ENCODE measurements at regions not wholly inside any gene's neighbourhood (a gene's known extent, or its start where the extent isn't known, plus 50 kb on each side); places are given as distances from the start of the nearest gene placed in this dataset.
A peak's percentile ranks its signal among the peaks of the same experiment; 100 is the strongest.

- Mint-ChIP-seq H3K4me3 (no peak overlapping the region), H3K36me3 (peaks cover 0 to 4% of the 10 kb centered on the region in 2 donors), H3K4me1 (peaks cover 42 to 80% of the 10 kb centered on the region in 2 donors), H3K27ac (no peak overlapping the region), H3K27me3 (peaks cover 0 to 4% of the 10 kb centered on the region in 2 donors), H3K9me3 (no peaks in the 10 kb centered on the region)
- ATAC-seq (replicated peaks) (no peak), DNase-seq (no peak)
These were observed 58.5 kb downstream of the IGLL5 start for GRCh38 chr22:22946131-22946530.

DNA sequence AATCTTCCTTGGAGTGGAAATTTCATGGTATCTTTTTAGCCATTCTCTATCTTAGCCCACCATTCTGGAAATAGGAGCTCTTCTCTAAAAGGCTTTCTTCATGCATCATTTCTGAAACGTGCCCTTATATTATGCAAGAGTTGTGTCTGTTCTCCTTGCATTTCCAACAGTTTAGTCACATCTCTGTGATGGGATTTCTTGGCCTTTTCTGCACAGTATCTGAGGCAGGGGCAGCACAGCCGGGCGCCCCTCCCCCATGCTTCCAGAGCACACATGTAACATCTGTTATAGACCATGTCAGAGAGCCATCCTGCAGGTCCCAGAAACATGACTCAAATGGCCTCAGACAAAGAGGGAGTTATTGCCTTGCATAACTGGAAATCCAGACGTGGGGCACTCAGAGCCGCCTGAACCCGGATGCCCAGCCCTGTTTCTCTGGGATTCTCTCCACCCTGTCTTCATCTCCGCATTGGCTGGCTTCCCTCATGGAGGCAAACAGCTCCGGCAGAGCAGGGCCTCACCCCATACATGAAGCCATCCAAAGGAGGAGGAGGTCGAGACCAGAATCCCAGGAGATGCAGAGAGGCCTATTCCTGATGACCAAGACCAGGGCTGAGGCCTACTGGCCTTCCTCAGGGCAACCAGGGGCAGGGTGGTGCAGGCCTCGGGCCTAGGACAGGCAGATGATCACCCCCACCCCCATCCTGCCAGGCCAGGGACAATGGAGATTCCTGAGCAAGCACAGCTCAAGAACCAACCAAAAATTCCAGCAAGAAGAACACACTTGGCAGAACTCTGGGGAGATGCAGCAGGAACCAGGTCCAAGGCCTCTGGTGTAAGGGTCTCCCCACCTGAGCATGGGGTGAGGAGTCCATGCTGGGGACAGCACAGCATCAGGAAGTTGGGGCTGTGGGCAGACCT is 61.3 kb downstream of the IGLL5 start:
- Mint-ChIP-seq H3K9me3 (no peaks in the 10 kb centered on the region), H3K4me3 (no peak overlapping the region), H3K27ac (peak overlapping the region; percentile 56), H3K36me3 (no peaks in the 10 kb centered on the region), H3K4me1 (peaks cover 46 to 81% of the 10 kb centered on the region in 2 donors), H3K27me3 (no peaks in the 10 kb centered on the region)
- no peak for DNase-seq
- no peak for ATAC-seq (replicated peaks)

DNA sequence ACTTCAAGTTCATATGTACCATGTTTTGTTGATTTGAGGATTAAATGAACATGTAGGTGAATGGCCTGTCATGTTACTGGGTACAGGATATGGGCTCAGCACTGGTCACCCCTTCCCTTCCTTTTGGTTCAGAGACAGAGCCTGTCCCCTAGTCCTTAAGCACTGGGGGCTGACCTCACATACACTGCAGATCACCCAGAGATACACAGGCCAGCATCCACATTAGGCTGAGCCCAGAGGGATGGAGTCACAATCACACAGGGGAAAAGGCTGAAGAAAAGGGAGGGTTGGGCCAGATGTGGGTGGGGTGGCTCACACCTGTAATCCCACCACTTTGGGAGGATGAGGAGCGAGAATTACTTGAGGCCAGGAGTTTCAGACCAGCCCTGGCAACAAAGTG is 62.3 kb downstream of the IGLL5 start:
- DNase-seq (no peak), ATAC-seq (replicated peaks) (no peak)
- H3K27ac Mint-ChIP-seq = no peak overlapping the region
- H3K9me3 Mint-ChIP-seq = no peaks in the 10 kb centered on the region
- no peak overlapping the region for H3K4me3 Mint-ChIP-seq
- H3K4me1 Mint-ChIP-seq = peaks cover 44 to 79% of the 10 kb centered on the region in 2 donors
- no peaks in the 10 kb centered on the region for H3K36me3 Mint-ChIP-seq
- H3K27me3 Mint-ChIP-seq = no peaks in the 10 kb centered on the region

DNA sequence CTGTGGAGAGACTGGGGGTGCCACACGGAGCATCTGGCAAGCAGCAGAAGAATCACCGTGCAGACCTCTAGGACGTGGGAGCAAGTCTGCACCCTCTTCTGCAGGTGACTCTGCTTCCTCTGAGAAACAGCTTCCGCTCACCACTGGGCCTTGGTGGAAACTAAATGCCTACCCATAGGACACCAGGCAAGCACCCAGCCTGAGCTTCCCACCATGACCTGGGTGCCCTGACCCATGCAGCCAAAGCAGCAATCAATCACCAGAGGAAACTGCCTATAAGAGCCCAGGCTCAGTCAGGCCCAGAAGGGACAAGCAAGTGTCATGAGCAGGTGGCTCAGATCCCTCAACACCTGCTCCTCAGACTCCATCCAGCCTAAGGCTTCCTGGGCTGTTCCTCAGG is 63.4 kb downstream of the IGLL5 start:
- Mint-ChIP-seq H3K27ac (no peak overlapping the region), H3K27me3 (no peaks in the 10 kb centered on the region)
- peak in 1 of 2 donors; percentile 38 for ATAC-seq (replicated peaks)

GRCh38 chr22:22952531-22953280 is 65.1 kb downstream of the IGLL5 start:
- Mint-ChIP-seq H3K4me3 (peak overlapping the region in 1 of 2 donors; percentile 6), H3K4me1 (peaks cover 42 to 70% of the 10 kb centered on the region in 2 donors), H3K9me3 (no peaks in the 10 kb centered on the region), H3K36me3 (no peaks in the 10 kb centered on the region), H3K27ac (peak overlapping the region; percentile 33), H3K27me3 (no peaks in the 10 kb centered on the region)
- peak; percentile 10 to 24 for ATAC-seq (replicated peaks)
- no peak for DNase-seq

More for the DNA sequence above, 63.4 kb downstream of the IGLL5 start:
- H3K4me3 Mint-ChIP-seq = no peak overlapping the region
- peaks cover 47 to 79% of the 10 kb centered on the region in 2 donors for H3K4me1 Mint-ChIP-seq
- DNase-seq = no peak
- H3K36me3 Mint-ChIP-seq = no peaks in the 10 kb centered on the region
- H3K9me3 Mint-ChIP-seq = no peaks in the 10 kb centered on the region

DNA sequence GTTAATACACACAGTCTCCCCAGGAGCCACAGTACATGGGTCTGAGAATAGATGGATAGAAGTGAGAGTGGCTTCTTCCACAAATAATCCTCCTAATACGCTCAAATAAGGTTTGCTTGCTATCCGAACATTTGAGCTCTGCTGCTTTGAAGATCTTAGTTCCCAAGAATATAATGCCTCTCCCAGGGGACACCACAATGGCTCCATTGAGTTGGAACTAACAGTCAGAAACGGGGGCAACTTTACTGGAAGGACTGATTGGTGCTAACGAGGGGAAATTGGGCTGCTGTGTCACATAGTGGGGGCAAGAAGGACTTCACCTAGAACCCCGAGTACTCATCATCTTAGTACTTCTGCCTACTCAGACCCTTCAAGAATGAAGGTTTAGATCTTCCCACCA is 66.2 kb downstream of the IGLL5 start:
- peak; percentile 18 to 37 for ATAC-seq (replicated peaks)
- Mint-ChIP-seq H3K36me3 (no peaks in the 10 kb centered on the region), H3K4me3 (peak overlapping the region; percentile 37 to 43), H3K27ac (peak overlapping the region; percentile 61), H3K9me3 (no peaks in the 10 kb centered on the region), H3K4me1 (peaks cover 42 to 63% of the 10 kb centered on the region in 2 donors), H3K27me3 (no peaks in the 10 kb centered on the region)
- no peak for DNase-seq

- ATAC-seq (replicated peaks) (peak; percentile 58 to 61), DNase-seq (peak; percentile 70)
- peak overlapping the region in 1 of 2 donors; percentile 31 for H3K4me3 Mint-ChIP-seq
- peak overlapping the region; percentile 7 for H3K27ac Mint-ChIP-seq
- no peaks in the 10 kb centered on the region for H3K9me3 Mint-ChIP-seq
- H3K36me3 Mint-ChIP-seq = no peaks in the 10 kb centered on the region
- H3K4me1 Mint-ChIP-seq = peaks cover 43 to 61% of the 10 kb centered on the region in 2 donors
- H3K27me3 Mint-ChIP-seq = no peaks in the 10 kb centered on the region
These were observed 67.0 kb downstream of the IGLL5 start for GRCh38 chr22:22954656-22955055.

DNA sequence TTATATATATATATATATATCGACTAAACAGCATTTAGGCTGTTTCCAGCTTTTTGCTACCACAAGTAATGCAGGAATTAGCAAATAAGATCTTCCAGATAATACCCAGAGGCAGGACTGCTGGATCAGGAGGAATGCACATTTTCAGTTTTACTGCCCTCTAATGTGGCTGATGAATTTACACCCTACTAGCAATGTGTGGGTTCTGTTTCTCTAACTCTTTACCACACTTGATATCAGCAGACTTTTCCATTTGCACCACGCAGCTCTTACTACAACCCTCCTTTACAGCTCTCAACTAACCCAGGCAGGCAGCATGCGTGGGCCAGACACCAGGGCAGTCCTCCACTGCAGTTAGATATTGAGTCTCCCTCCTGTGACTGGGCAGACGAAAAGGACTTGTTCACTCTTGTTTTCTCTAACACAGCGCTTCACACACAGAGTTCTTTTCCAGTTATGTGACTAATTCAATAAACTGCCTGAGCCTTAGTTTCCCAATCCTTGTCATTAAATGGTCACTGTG is 67.7 kb downstream of the IGLL5 start:
- no peak for DNase-seq
- H3K4me1 Mint-ChIP-seq = peaks cover 38 to 54% of the 10 kb centered on the region in 2 donors
- H3K27ac Mint-ChIP-seq = no peak overlapping the region
- H3K9me3 Mint-ChIP-seq = no peaks in the 10 kb centered on the region
- H3K27me3 Mint-ChIP-seq = no peaks in the 10 kb centered on the region
- H3K4me3 Mint-ChIP-seq = no peak overlapping the region
- ATAC-seq (replicated peaks) = no peak
- H3K36me3 Mint-ChIP-seq = no peaks in the 10 kb centered on the region

GRCh38 chr22:22955866-22956535 is 68.4 kb downstream of the IGLL5 start:
- H3K36me3 Mint-ChIP-seq = peaks cover 0 to 3% of the 10 kb centered on the region in 2 donors
- ATAC-seq (replicated peaks) (peak; percentile 75 to 80), DNase-seq (peak; percentile 61)
- H3K4me3 Mint-ChIP-seq = no peak overlapping the region
- H3K27ac Mint-ChIP-seq = no peak overlapping the region
- peaks cover 33 to 48% of the 10 kb centered on the region in 2 donors for H3K4me1 Mint-ChIP-seq
- peaks cover 0 to 4% of the 10 kb centered on the region in 2 donors for H3K9me3 Mint-ChIP-seq
- H3K27me3 Mint-ChIP-seq = no peaks in the 10 kb centered on the region

GRCh38 chr22:22957090-22957489 is 69.5 kb downstream of the IGLL5 start:
- DNase-seq (no peak), ATAC-seq (replicated peaks) (no peak)
- Mint-ChIP-seq H3K36me3 (peaks cover 5 to 12% of the 10 kb centered on the region in 2 donors), H3K9me3 (peaks cover 6 to 13% of the 10 kb centered on the region in 2 donors), H3K4me1 (peaks cover 27 to 38% of the 10 kb centered on the region in 2 donors), H3K4me3 (no peak overlapping the region), H3K27me3 (no peaks in the 10 kb centered on the region), H3K27ac (no peak overlapping the region)

DNA sequence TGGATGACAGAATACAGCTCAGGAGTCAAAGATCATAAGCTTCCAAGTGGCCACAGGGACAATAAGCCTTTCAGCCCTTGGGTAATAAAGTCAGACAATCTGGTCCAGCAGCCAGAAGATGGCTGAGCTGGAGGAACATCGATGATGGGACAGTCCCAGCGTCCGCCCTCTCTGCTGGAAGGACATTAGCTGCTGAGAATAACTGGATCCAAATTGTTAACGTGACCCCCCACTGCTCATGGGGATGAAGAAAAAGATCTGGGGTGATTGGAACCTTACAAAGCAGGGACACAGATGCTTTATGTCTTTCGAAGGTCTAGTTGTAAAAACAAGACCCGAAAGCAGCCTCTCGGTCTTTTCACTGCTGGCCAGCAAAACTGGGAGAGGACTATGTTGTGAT is 71.0 kb downstream of the IGLL5 start:
- H3K4me3 Mint-ChIP-seq = no peak overlapping the region
- no peak for ATAC-seq (replicated peaks)
- H3K27ac Mint-ChIP-seq = no peak overlapping the region
- H3K27me3 Mint-ChIP-seq = peaks cover 0 to 3% of the 10 kb centered on the region in 2 donors
- peaks cover 17 to 22% of the 10 kb centered on the region in 2 donors for H3K4me1 Mint-ChIP-seq
- peaks cover 5 to 12% of the 10 kb centered on the region in 2 donors for H3K36me3 Mint-ChIP-seq
- no peak for DNase-seq
- H3K9me3 Mint-ChIP-seq = peaks cover 7 to 13% of the 10 kb centered on the region in 2 donors

GRCh38 chr22:22959147-22959827 is 71.7 kb downstream of the IGLL5 start:
- ATAC-seq (replicated peaks) (peak; percentile 52 to 73), DNase-seq (peak; percentile 71)
- Mint-ChIP-seq H3K9me3 (peaks cover 7 to 13% of the 10 kb centered on the region in 2 donors), H3K4me3 (no peak overlapping the region), H3K27me3 (peaks cover 3 to 5% of the 10 kb centered on the region in 2 donors), H3K4me1 (peaks cover 12 to 16% of the 10 kb centered on the region in 2 donors), H3K27ac (no peak overlapping the region), H3K36me3 (peaks cover 5 to 12% of the 10 kb centered on the region in 2 donors)

DNA sequence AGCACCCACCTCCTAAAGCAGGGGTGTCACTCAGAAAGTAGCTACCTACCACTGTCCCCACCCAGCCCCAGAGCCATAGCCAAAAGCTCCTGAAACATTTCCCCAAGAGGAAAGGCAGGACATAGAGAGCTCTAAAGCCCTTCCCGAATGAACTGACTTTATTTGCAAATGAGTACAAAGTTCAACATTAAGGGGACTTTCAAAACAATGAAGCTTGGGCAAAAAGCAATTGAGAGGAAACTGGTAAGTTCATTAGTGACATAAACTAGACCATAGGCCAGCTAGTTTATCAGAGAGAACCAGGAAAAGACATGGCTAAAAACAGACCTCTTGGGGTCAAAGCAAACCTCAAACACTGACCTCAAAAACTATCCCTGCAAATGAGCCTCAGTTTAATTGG is 72.7 kb downstream of the IGLL5 start:
- DNase-seq = no peak
- Mint-ChIP-seq H3K4me3 (no peak overlapping the region), H3K27ac (no peak overlapping the region), H3K27me3 (peaks cover 3 to 13% of the 10 kb centered on the region in 2 donors), H3K9me3 (peaks cover 7 to 13% of the 10 kb centered on the region in 2 donors), H3K4me1 (peaks cover 8 to 9% of the 10 kb centered on the region in 2 donors), H3K36me3 (peaks cover 5 to 12% of the 10 kb centered on the region in 2 donors)
- no peak for ATAC-seq (replicated peaks)
